GM10248 (cell line): ENCODE measurements at regions not wholly inside any gene's neighbourhood (a gene's known extent, or its start where the extent isn't known, plus 50 kb on each side); places are given as distances from the start of the nearest gene placed in this dataset.

ENCODE experiments used
- CTCF ChIA-PET: fragments of 300-600 bp; sonication (Branson Sonifier 250); formaldehyde crosslinking; extraction: SDS; loops from one replicate; lab custom pipeline; 2021; ENCODE audit warnings: antibody characterized with exemption; lab: Yijun Ruan, JAX
- POLR2A ChIA-PET: fragments of 350-650 bp; sonication (Branson Sonifier 250); formaldehyde crosslinking; extraction: SDS; loops from one replicate; lab custom pipeline; 2020; ENCODE audit warnings: antibody characterized with exemption; lab: Yijun Ruan, JAX
- DNase-seq: peaks from one replicate; pipeline ENCODE4 v3.0.0; 2012; ENCODE audit errors: extremely low spot score
- TF ChIP-seq, protein P1 (sequence below): IDR thresholded peaks from 2 replicates; pipeline ENCODE4 v1.5.1; 2012; ENCODE audit warnings: mild to moderate bottlenecking, low read depth; ENCODE audit errors: extremely low read depth, missing control alignments, control extremely low read depth

DNA sequence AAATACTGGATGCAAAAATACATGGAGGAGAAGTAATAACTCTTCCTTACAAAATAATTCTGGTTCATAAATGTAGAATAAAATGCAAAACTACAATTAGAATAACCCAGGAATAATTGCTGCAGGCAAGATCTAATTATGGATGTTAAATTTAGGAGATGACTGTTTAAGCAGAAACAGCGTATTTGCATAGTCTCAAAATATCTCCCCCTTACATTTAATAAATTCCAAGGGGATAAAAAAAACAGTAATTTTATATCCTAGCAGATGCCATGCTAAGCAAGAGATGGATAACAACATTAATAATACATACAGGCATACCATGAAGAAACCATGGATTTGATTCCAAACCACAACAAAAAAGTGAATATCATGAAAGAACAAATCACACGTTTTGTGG is 1253.1 kb upstream of the MIR17HG start:
- TF ChIP-seq, protein P1, sequence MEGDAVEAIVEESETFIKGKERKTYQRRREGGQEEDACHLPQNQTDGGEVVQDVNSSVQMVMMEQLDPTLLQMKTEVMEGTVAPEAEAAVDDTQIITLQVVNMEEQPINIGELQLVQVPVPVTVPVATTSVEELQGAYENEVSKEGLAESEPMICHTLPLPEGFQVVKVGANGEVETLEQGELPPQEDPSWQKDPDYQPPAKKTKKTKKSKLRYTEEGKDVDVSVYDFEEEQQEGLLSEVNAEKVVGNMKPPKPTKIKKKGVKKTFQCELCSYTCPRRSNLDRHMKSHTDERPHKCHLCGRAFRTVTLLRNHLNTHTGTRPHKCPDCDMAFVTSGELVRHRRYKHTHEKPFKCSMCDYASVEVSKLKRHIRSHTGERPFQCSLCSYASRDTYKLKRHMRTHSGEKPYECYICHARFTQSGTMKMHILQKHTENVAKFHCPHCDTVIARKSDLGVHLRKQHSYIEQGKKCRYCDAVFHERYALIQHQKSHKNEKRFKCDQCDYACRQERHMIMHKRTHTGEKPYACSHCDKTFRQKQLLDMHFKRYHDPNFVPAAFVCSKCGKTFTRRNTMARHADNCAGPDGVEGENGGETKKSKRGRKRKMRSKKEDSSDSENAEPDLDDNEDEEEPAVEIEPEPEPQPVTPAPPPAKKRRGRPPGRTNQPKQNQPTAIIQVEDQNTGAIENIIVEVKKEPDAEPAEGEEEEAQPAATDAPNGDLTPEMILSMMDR, result no peak
- ChIA-PET CTCF (no interaction called here), POLR2A (no interaction called here)
- no peak for DNase-seq

- CTCF ChIA-PET, result interaction anchor here (1.1 kb wide), 1 partner anchor 10 kb away, joined by 3 read pairs; no protein-coding TSS in a partner anchor
- no peak for DNase-seq
- POLR2A ChIA-PET, result no interaction called here
- TF ChIP-seq, protein P1, result no peak
These were observed 1248.9 kb upstream of the MIR17HG start for GRCh38 chr13:90098577-90098976.

GRCh38 chr13:90099847-90100246 is 1247.6 kb upstream of the MIR17HG start:
- POLR2A ChIA-PET, result no interaction called here
- CTCF ChIA-PET, result no interaction called here
- no peak for DNase-seq
- TF ChIP-seq, protein P1, result no peak

- no peak for DNase-seq
- POLR2A ChIA-PET, result no interaction called here
- CTCF ChIA-PET, result no interaction called here
- TF ChIP-seq, protein P1, result no peak
These were observed 1244.2 kb upstream of the MIR17HG start for GRCh38 chr13:90103099-90103784.

- ChIA-PET POLR2A (no interaction called here), CTCF (interaction anchor here (1.4 kb wide), 1 partner anchor 9 kb away, joined by 3 read pairs; no protein-coding TSS in a partner anchor)
- no peak for DNase-seq
- TF ChIP-seq, protein P1, result no peak
These were observed 1242.7 kb upstream of the MIR17HG start for GRCh38 chr13:90104764-90105163.

GRCh38 chr13:90105276-90105675 is 1242.2 kb upstream of the MIR17HG start:
- ChIA-PET CTCF (interaction anchor here (1.4 kb wide), 1 partner anchor 9 kb away, joined by 3 read pairs; no protein-coding TSS in a partner anchor), POLR2A (no interaction called here)
- no peak for DNase-seq

More at GRCh38 chr13:90105276-90105675, 1242.2 kb upstream of the MIR17HG start:
- TF ChIP-seq, protein P1, result no peak
